ENCODE measurements at regions not wholly inside any gene's neighbourhood (a gene's known extent, or its start where the extent isn't known, plus 50 kb on each side); places are given as distances from the start of the nearest gene placed in this dataset.

- no peak for DNase-seq (ENCODE audit: low spot score)
These were observed 995.5 kb upstream of the GOT2 start for GRCh38 chr16:59729613-59730012.

GRCh38 chr16:59719121-59719520 lies 985.0 kb upstream of the GOT2 start:
- DNase-seq (ENCODE audit: low spot score): no peak

GRCh38 chr16:59707436-59708226 lies 973.5 kb upstream of the GOT2 start:
- DNase-seq (ENCODE audit: low spot score): no peak

GRCh38 chr16:59701963-59702930 lies 968.1 kb upstream of the GOT2 start:
- no peak for DNase-seq (ENCODE audit: low spot score)

- no peak for DNase-seq (ENCODE audit: low spot score)
These were observed 965.7 kb upstream of the GOT2 start for GRCh38 chr16:59699786-59700185.

GRCh38 chr16:59698346-59699020 lies 964.4 kb upstream of the GOT2 start:
- no peak for DNase-seq (ENCODE audit: low spot score)

GRCh38 chr16:59697761-59698160 lies 963.6 kb upstream of the GOT2 start:
- DNase-seq (ENCODE audit: low spot score): no peak

GRCh38 chr16:59697236-59697635 lies 963.1 kb upstream of the GOT2 start:
- no peak for DNase-seq (ENCODE audit: low spot score)

GRCh38 chr16:59696495-59696894 lies 962.4 kb upstream of the GOT2 start:
- DNase-seq (ENCODE audit: low spot score): no peak

GRCh38 chr16:59690216-59690615 lies 956.1 kb upstream of the GOT2 start:
- no peak for DNase-seq (ENCODE audit: low spot score)

- no peak for DNase-seq (ENCODE audit: low spot score)
These were observed 953.9 kb upstream of the GOT2 start for GRCh38 chr16:59688006-59688405.

- DNase-seq (ENCODE audit: low spot score): no peak
These were observed 952.3 kb upstream of the GOT2 start for GRCh38 chr16:59686405-59686804.

GRCh38 chr16:59684911-59685310 lies 950.8 kb upstream of the GOT2 start:
- no peak for DNase-seq (ENCODE audit: low spot score)

GRCh38 chr16:59683709-59684108 lies 949.6 kb upstream of the GOT2 start:
- DNase-seq (ENCODE audit: low spot score): no peak

GRCh38 chr16:59665618-59666220 lies 931.6 kb upstream of the GOT2 start:
- no peak for DNase-seq (ENCODE audit: low spot score)

- DNase-seq (ENCODE audit: low spot score): no peak
These were observed 924.5 kb upstream of the GOT2 start for GRCh38 chr16:59658572-59658971.

- DNase-seq (ENCODE audit: low spot score): no peak
These were observed 920.9 kb upstream of the GOT2 start for GRCh38 chr16:59655031-59655430.

- DNase-seq (ENCODE audit: low spot score): no peak
These were observed 920.3 kb upstream of the GOT2 start for GRCh38 chr16:59654455-59654854.

- DNase-seq (ENCODE audit: low spot score): no peak
These were observed 917.5 kb upstream of the GOT2 start for GRCh38 chr16:59651662-59652061.

- DNase-seq (ENCODE audit: low spot score): no peak
These were observed 911.1 kb upstream of the GOT2 start for GRCh38 chr16:59645194-59645593.

GRCh38 chr16:59635674-59636073 lies 901.6 kb upstream of the GOT2 start:
- no peak for DNase-seq (ENCODE audit: low spot score)

GRCh38 chr16:59634951-59635350 lies 900.8 kb upstream of the GOT2 start:
- DNase-seq (ENCODE audit: low spot score): no peak

Data from mucosa of gallbladder (tissue), 1 donor.